GM23338 (cell line): ENCODE measurements at regions not wholly inside any gene's neighbourhood (a gene's known extent, or its start where the extent isn't known, plus 50 kb on each side); places are given as distances from the start of the nearest gene placed in this dataset.

ENCODE experiments used
- ATAC-seq: fragments of 200-7000 bp; cut with Tn5 transposase; 3 replicates; pipeline ENCODE4 v1.9.1; 2020
- DNase-seq: peaks from one replicate; pipeline ENCODE4 v3.0.0-alpha.2; 2015; ENCODE audit warnings: low spot score
- H2AFZ ChIP-seq: fragments of 200-600 bp; sonication (generic); 2 replicates; pipeline ENCODE4 v1.8.0; 2016; ENCODE audit warnings: antibody characterized with exemption, mild to moderate bottlenecking, moderate library complexity
- H3F3A ChIP-seq: fragments of 200-600 bp; sonication (generic); replicated peaks from 2 replicates; pipeline ENCODE4 v1.8.0; 2017; ENCODE audit warnings: antibody characterized with exemption, mixed run types, low read depth
- H3K27ac ChIP-seq: fragments of 200-600 bp; sonication (generic); 2 replicates; pipeline ENCODE4 v1.6.1; 2016; ENCODE audit warnings: low read depth
- H3K27me3 ChIP-seq: fragments of 200-600 bp; sonication (generic); 2 replicates; pipeline ENCODE4 v1.8.0; 2016; ENCODE audit warnings: mild to moderate bottlenecking, mixed run types, moderate library complexity; ENCODE audit not compliant: insufficient read depth
- H3K36me3 ChIP-seq: fragments of 200-600 bp; sonication (generic); 2 replicates; pipeline ENCODE4 v1.8.0; 2016; ENCODE audit warnings: mild to moderate bottlenecking; ENCODE audit not compliant: insufficient read depth
- H3K4me1 ChIP-seq: fragments of 200-600 bp; sonication (generic); 2 replicates; pipeline ENCODE4 v1.8.0; 2016; ENCODE audit warnings: mild to moderate bottlenecking, moderate library complexity; ENCODE audit not compliant: insufficient read depth
- H3K4me2 ChIP-seq: fragments of 200-600 bp; sonication (generic); 2 replicates; pipeline ENCODE4 v1.7.1; 2017; ENCODE audit warnings: mixed run types
- H3K4me3 ChIP-seq: fragments of 200-600 bp; sonication (generic); 2 replicates; pipeline ENCODE4 v1.6.1; 2016; ENCODE audit warnings: mixed run types
- H3K79me2 ChIP-seq: fragments of 200-600 bp; sonication (generic); replicated peaks from 2 replicates; pipeline ENCODE4 v1.8.0; 2017; ENCODE audit warnings: mild to moderate bottlenecking; ENCODE audit not compliant: insufficient read depth
- H3K9me2 ChIP-seq: fragments of 200-600 bp; sonication (generic); 2 replicates; pipeline ENCODE4 v1.8.0; 2017; ENCODE audit not compliant: insufficient read depth
- H4K20me1 ChIP-seq: fragments of 200-600 bp; sonication (generic); replicated peaks from 2 replicates; pipeline ENCODE4 v1.8.0; 2017; ENCODE audit warnings: mild to moderate bottlenecking; ENCODE audit not compliant: insufficient read depth
- H3K27ac Mint-ChIP-seq: 2 replicates; pipeline ENCODE4 v1.8.0; 2020; ENCODE audit warnings: inconsistent platforms, mild to moderate bottlenecking, moderate library complexity, mixed read lengths
- H3K27me3 Mint-ChIP-seq: 3 replicates; pipeline ENCODE4 v1.8.0; 2022; ENCODE audit warnings: low read depth, mild to moderate bottlenecking, moderate library complexity, mixed read lengths, inconsistent platforms; ENCODE audit not compliant: insufficient read depth, poor library complexity
- H3K36me3 Mint-ChIP-seq: 3 replicates; pipeline ENCODE4 v1.8.0; 2021; ENCODE audit warnings: low read depth, mild to moderate bottlenecking, inconsistent platforms, moderate library complexity, mixed read lengths
- H3K4me1 Mint-ChIP-seq: 3 replicates; pipeline ENCODE4 v1.8.0; 2020; ENCODE audit warnings: mild to moderate bottlenecking, inconsistent platforms, mixed read lengths
- H3K4me3 Mint-ChIP-seq: 3 replicates; pipeline ENCODE4 v1.8.0; 2021; ENCODE audit warnings: moderate library complexity, mild to moderate bottlenecking, inconsistent platforms, mixed read lengths
- H3K9me3 Mint-ChIP-seq: 3 replicates; pipeline ENCODE4 v1.8.0; 2020; ENCODE audit warnings: moderate library complexity, mild to moderate bottlenecking, inconsistent platforms, mixed read lengths
- CREB1 ChIP-seq: fragments of 250-450 bp; sonication (Bioruptor Pico); IDR thresholded peaks from 2 replicates; pipeline ENCODE4 v1.5.0; 2020; ENCODE audit warnings: low read depth, mild to moderate bottlenecking, moderate library complexity
- ETS1 ChIP-seq: IDR thresholded peaks from 2 replicates; pipeline ENCODE4 v1.6.1; 2016; ENCODE audit warnings: antibody characterized with exemption
- EZH2phosphoT487 ChIP-seq: fragments of 200-600 bp; sonication (generic); IDR thresholded peaks from one replicate; pipeline ENCODE4 v1.8.1; 2018; ENCODE audit warnings: antibody characterized with exemption; ENCODE audit not compliant: unreplicated experiment
- JUNB ChIP-seq: IDR thresholded peaks from one replicate; pipeline ENCODE4 v1.6.1; 2016; ENCODE audit warnings: antibody characterized with exemption; ENCODE audit not compliant: unreplicated experiment
- NANOG ChIP-seq: IDR thresholded peaks from 2 replicates; pipeline ENCODE4 v1.6.1; 2016; ENCODE audit warnings: antibody characterized with exemption, borderline replicate concordance
- POLR2AphosphoS5 ChIP-seq: IDR thresholded peaks from 2 replicates; pipeline ENCODE4 v1.6.1; 2016; ENCODE audit warnings: antibody characterized with exemption, low read depth
- REST ChIP-seq: IDR thresholded peaks from one replicate; pipeline ENCODE4 v1.6.1; 2018; ENCODE audit warnings: antibody characterized with exemption; ENCODE audit not compliant: unreplicated experiment
- ZNF114 ChIP-seq: fragments of 250-450 bp; sonication (Bioruptor Pico); IDR thresholded peaks from 2 replicates; pipeline ENCODE4 v1.5.0; 2020; ENCODE audit warnings: mild to moderate bottlenecking, moderate library complexity
- ZNF331 ChIP-seq: fragments of 250-450 bp; sonication (Bioruptor Pico); IDR thresholded peaks from 2 replicates; pipeline ENCODE4 v1.5.0; 2020; ENCODE audit warnings: low read depth, mild to moderate bottlenecking, moderate library complexity
- ZNF462 ChIP-seq: fragments of 250-450 bp; sonication (Bioruptor Pico); IDR thresholded peaks from 2 replicates; pipeline ENCODE4 v1.5.0; 2020; ENCODE audit warnings: mild to moderate bottlenecking, moderate library complexity

GRCh38 chrX:80317646-80318045, 102.6 kb upstream of the TENT5D start (continued):
- TF ChIP-seq ZNF462 (CRISPR knock-in tag) (no peak), NANOG (no peak), POLR2AphosphoS5 (no peak), JUNB (no peak)

- H3K27me3 ChIP-seq, result no peaks in the 10 kb centered on the region
- H3K4me2 ChIP-seq, result no peak overlapping the region
- no peaks in the 10 kb centered on the region for H3K9me2 ChIP-seq
- no peaks in the 10 kb centered on the region for H3F3A ChIP-seq
- no peaks in the 10 kb centered on the region for H3K36me3 ChIP-seq
- Mint-ChIP-seq H3K36me3 (no peaks in the 10 kb centered on the region), H3K27ac (no peak overlapping the region), H3K4me1 (peaks cover 8% of the 10 kb centered on the region; the same call in 2 of the 3 replicates), H3K4me3 (no peak overlapping the region), H3K9me3 (no peaks in the 10 kb centered on the region), H3K27me3 (peaks cover 2% of the 10 kb centered on the region)
- H3K4me1 ChIP-seq, result no peaks in the 10 kb centered on the region
- no peak overlapping the region for H3K27ac ChIP-seq
- H3K79me2 ChIP-seq, result no peaks in the 10 kb centered on the region
- no peaks in the 10 kb centered on the region for H4K20me1 ChIP-seq
- H2AFZ ChIP-seq, result no peak overlapping the region
- no peak overlapping the region for H3K4me3 ChIP-seq
- ATAC-seq, result no peak
- DNase-seq, result no peak
- no peak for TF ChIP-seq ETS1
- no peak for TF ChIP-seq REST
- TF ChIP-seq NANOG, result no peak
- TF ChIP-seq EZH2phosphoT487, result no peak
- no peak for TF ChIP-seq ZNF331 (CRISPR knock-in tag)
- TF ChIP-seq ZNF114 (CRISPR knock-in tag), result no peak
- no peak for TF ChIP-seq JUNB
- TF ChIP-seq CREB1, result no peak
Observed at GRCh38 chrX:80331285-80331684, 89.0 kb upstream of the TENT5D start.
